HepG2 (cell line): ENCODE measurements at regions not wholly inside any gene's neighbourhood (a gene's known extent, or its start where the extent isn't known, plus 50 kb on each side); places are given as distances from the start of the nearest gene placed in this dataset.
"Not testable (repeated sequence)": the region's sequence is repeated elsewhere in the genome, so short reads cannot be mapped to it uniquely, and the experiment has no call there.

ENCODE experiments used
- ATAC-seq: fragments of 200-7000 bp; cut with Tn5 transposase; 3 replicates; pipeline ENCODE4 v1.9.1; 2020; ENCODE audit warnings: mild to moderate bottlenecking, moderate library complexity
- BruUV-seq: library from RNA; stranded (reverse); fragments of 400-500 nt; replicated peaks from 2 replicates; lab custom pipeline; 2021; lab: Mats Ljungman, UMichigan
- CTCF ChIA-PET: fragments of 300-600 bp; formaldehyde crosslinking; extraction: SDS; loops from one replicate; lab custom pipeline; 2021; ENCODE audit warnings: low total read pairs, inconsistent platforms, low intra/inter-chr PET ratio; lab: Yijun Ruan, JAX
- POLR2A ChIA-PET: fragments of 350-600 bp; sonication (Branson Sonifier 250); formaldehyde crosslinking; loops from one replicate; lab custom pipeline; 2020; ENCODE audit warnings: antibody characterized with exemption, inconsistent platforms; lab: Yijun Ruan, JAX
- DNase-seq: peaks from one replicate; pipeline ENCODE4 v3.0.0-alpha.2; 2015; ENCODE audit warnings: low spot score
- FAIRE-seq: peaks from 3 replicates; lab custom pipeline; 2011; peaks lifted over from hg19 to GRCh38; lab: Jason Lieb, UNC
- H2AFZ ChIP-seq: one replicate; pipeline ENCODE4 v1.6.1; 2011; ENCODE audit warnings: low read length, inconsistent platforms
- H3K27ac ChIP-seq: fragments of 300-600 bp; 3 replicates; pipeline ENCODE4 v1.8.0; 2011; ENCODE audit warnings: mixed run types, mild to moderate bottlenecking, mixed read lengths, low read length, inconsistent platforms; ENCODE audit not compliant: insufficient read depth; ENCODE audit errors: extremely low read length
- H3K27me3 ChIP-seq, 2 experiments: fragments of 200-600 bp in 1 of 2; 2 replicates in 1 of 2; 3 replicates in 1 of 2; pipeline versions ENCODE4 v1.6.0 to v1.8.0; 2011; ENCODE audit warnings: low read length in 2 of 2, mild to moderate bottlenecking in 2 of 2, moderate library complexity in 2 of 2, inconsistent platforms in 1 of 2; ENCODE audit not compliant: insufficient read depth in 2 of 2, control insufficient read depth in 1 of 2
- H3K36me3 ChIP-seq, 2 experiments: fragments of 200-600 bp in 1 of 2; replicated peaks in 1 of 2; 2 replicates in 1 of 2; 3 replicates in 1 of 2; pipeline versions ENCODE4 v1.5.1 to v1.8.0; 2011; ENCODE audit warnings: low read length in 2 of 2, inconsistent platforms in 1 of 2; ENCODE audit not compliant: insufficient read depth in 2 of 2, control insufficient read depth in 1 of 2
- H3K4me1 ChIP-seq: 2 replicates; pipeline ENCODE4 v1.5.1; 2012; ENCODE audit warnings: low read length, inconsistent platforms; ENCODE audit not compliant: insufficient read depth
- H3K4me2 ChIP-seq: 2 replicates; pipeline ENCODE4 v1.6.0; 2011; ENCODE audit warnings: low read depth, low read length, inconsistent platforms
- H3K4me3 ChIP-seq, 3 experiments: fragments of 200-600 bp in 1 of 3; sonication (generic), shearing (Covaris generic) in 1 of 3; replicated peaks in 1 of 3; 2 replicates each; pipeline ENCODE4 v1.5.1; 2011 to 2016; ENCODE audit warnings: low read length in 3 of 3, inconsistent platforms in 2 of 3, low read depth in 2 of 3, mild to moderate bottlenecking in 2 of 3, control low read depth in 1 of 3, mixed read lengths in 1 of 3; ENCODE audit not compliant: insufficient read depth in 1 of 3
- H3K79me2 ChIP-seq: one replicate; pipeline ENCODE4 v1.6.1; 2011; ENCODE audit warnings: low read length, inconsistent platforms; ENCODE audit not compliant: insufficient read depth
- H3K9ac ChIP-seq: 2 replicates; pipeline ENCODE4 v1.6.0; 2011; ENCODE audit warnings: mild to moderate bottlenecking, low read depth, low read length, inconsistent platforms; ENCODE audit not compliant: insufficient read depth
- H3K9me3 ChIP-seq: 2 replicates; pipeline ENCODE4 v1.5.1; 2012; ENCODE audit warnings: mild to moderate bottlenecking, low read length
- H4K20me1 ChIP-seq: 2 replicates; pipeline ENCODE4 v1.6.0; 2011; ENCODE audit warnings: inconsistent platforms, mild to moderate bottlenecking, low read length, moderate library complexity; ENCODE audit not compliant: insufficient read depth
- WGBS: methylation state at CpG from one replicate; pipeline ENCODE4 v1.1.6; 2017; ENCODE audit warnings: low lambda C conversion rate; 5-methylcytosine and 5-hydroxymethylcytosine counted together
- in situ Hi-C: cut with HindIII; loops from 2 replicates; pipeline ENCODE4 v1.10.0; 2017; ENCODE audit warnings: low pct_unique_long_range_greater_than_20kb; ENCODE audit not compliant: extremely low pct_ligation_motif_present
- intact Hi-C: fragments of 100-400 bp; cut with micrococcal nuclease; formaldehyde crosslinking; loops from one replicate; pipeline ENCODE4 v1.10.0; 2022; ENCODE audit not compliant: unreplicated experiment

DNA sequence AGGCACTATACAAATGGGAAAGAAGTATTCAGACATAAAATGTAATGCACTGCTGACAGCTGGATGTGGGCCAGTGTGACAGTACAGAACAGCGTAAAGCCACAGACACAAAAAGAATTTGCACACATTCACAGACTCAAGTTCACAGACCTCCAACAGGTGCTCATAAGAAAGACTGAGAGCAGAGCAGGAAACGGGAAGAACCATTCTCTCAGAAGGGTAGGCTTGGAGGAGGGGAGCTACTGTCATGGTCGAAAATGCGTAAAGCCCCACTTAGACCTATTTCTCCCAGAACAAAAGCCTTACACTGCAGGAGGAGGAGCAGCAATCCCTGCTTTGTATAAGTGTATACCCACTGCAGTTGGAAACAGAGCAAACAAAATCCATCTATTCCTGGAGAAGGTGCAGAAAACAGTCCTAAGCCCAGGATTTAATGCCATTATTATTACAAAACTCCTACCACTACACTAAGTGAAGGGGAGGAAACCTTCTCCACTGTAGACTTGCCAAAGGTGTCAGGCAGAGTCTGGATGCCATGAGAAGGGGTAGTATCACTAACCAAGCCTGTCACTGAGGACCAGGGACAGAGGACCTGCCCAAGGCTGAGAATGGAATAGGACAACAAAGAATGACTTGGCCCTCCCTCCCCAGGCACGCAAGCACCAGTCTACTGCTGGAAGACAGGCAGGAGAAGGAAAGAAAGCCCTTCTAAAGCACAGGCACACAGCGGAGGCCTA, 103.0 kb upstream of the FAM25C start:
- H3K27ac ChIP-seq, DNase-seq, BruUV-seq, H3K9ac ChIP-seq, POLR2A ChIA-PET, CTCF ChIA-PET, H3K36me3 ChIP-seq, in situ Hi-C loops, H3K4me1 ChIP-seq, intact Hi-C loops, H2AFZ ChIP-seq, H3K79me2 ChIP-seq, FAIRE-seq, H4K20me1 ChIP-seq, ATAC-seq, H3K27me3 ChIP-seq, H3K4me3 ChIP-seq, H3K9me3 ChIP-seq, H3K4me2 ChIP-seq: not testable (repeated sequence)
- 17% methylated on average over 2 of the region's 6 CpGs for WGBS

DNA sequence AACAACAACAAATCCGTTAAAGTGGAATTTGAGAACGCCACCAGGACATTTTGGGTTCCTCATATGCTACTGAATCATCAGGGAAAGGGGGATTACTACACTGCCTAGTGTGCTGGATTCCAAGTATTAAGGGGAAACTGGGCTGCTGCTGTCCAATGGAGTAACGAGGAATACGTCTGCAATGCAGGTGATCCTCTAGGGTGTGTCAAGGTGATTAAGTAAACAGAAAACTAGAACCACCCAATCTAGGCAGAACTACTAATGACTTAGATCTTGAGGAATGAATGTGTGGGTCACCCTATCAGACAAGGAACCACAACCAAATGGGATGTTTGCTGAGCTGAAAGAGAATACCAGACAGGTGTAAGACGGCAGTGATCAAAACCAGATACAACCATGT, 99.3 kb upstream of the FAM25C start:
- ATAC-seq, H4K20me1 ChIP-seq, H3K4me3 ChIP-seq, in situ Hi-C loops, H3K27ac ChIP-seq, H3K4me1 ChIP-seq, BruUV-seq, DNase-seq, POLR2A ChIA-PET, FAIRE-seq, CTCF ChIA-PET, H3K4me2 ChIP-seq, intact Hi-C loops, H3K79me2 ChIP-seq, H3K36me3 ChIP-seq, H3K27me3 ChIP-seq, H3K9me3 ChIP-seq, H3K9ac ChIP-seq, H2AFZ ChIP-seq: not testable (repeated sequence)
- 56% methylated on average over 3 of the region's 5 CpGs for WGBS

DNA sequence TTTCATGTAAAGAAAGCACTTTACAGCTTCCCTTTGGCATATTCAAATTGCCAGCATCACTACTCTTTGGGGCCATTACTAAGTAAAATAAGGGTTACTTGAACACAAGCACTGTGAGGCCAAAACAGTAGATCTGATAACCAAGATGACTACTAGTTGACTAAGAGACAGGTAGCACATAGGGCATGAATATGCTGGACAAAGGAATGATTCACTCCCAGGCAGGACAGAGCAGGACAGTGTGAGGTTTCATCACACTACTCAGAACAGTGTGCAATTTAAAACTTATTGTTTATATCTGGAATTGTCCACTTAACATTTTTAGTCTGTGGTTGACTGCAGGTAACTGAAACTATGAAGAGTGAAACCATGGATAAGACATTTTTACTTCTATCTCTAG, 91.1 kb upstream of the FAM25C start:
- H3K79me2 ChIP-seq, H3K4me3 ChIP-seq, BruUV-seq, in situ Hi-C loops, H3K9ac ChIP-seq, H3K4me1 ChIP-seq, H3K27me3 ChIP-seq, CTCF ChIA-PET, H2AFZ ChIP-seq, H3K9me3 ChIP-seq, H4K20me1 ChIP-seq, H3K36me3 ChIP-seq, POLR2A ChIA-PET, H3K4me2 ChIP-seq, FAIRE-seq, ATAC-seq, DNase-seq, H3K27ac ChIP-seq, intact Hi-C loops: not testable (repeated sequence)

DNA sequence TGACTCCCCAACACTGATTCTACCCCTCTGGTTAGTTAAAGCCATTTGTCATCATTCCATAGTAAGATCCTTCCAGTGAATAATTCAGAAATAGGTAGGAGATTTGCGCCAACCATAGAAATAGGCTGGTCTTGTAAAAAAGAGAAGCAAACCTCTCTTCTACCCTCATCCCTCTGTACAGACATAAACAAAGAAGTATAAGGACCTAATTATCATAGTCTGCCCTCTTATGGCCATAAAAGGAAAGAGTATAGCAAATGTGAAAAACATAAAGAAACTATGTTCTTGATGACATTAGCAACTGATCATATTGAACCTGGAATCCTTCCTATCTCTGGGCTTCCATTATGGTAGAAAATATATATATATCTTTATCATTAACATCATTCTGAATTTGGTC, 88.5 kb upstream of the FAM25C start:
- H3K27ac ChIP-seq, H3K4me2 ChIP-seq, H3K79me2 ChIP-seq, ATAC-seq, H3K4me3 ChIP-seq, CTCF ChIA-PET, H3K9ac ChIP-seq, H3K9me3 ChIP-seq, intact Hi-C loops, H2AFZ ChIP-seq, H3K4me1 ChIP-seq, BruUV-seq, H3K36me3 ChIP-seq, in situ Hi-C loops, POLR2A ChIA-PET, H3K27me3 ChIP-seq, DNase-seq, H4K20me1 ChIP-seq, FAIRE-seq: not testable (repeated sequence)
- WGBS = 22% methylated on average over 1 of the region's 1 CpG
